IPS-18c (cell line): ENCODE measurements at regions not wholly inside any gene's neighbourhood (a gene's known extent, or its start where the extent isn't known, plus 50 kb on each side); places are given as distances from the start of the nearest gene placed in this dataset.

Source experiments
- H3K4me3 ChIP-seq: 2 replicates; pipeline ENCODE4 v1.7.0; 2013; ENCODE audit warnings: low read depth, mild to moderate bottlenecking, low read length, moderate library complexity; ENCODE audit not compliant: insufficient read depth
- H3K9me3 ChIP-seq: one replicate; pipeline ENCODE4 v1.6.1; 2013; ENCODE audit warnings: mild to moderate bottlenecking, low read length, moderate library complexity; ENCODE audit not compliant: control insufficient read depth, insufficient read depth

DNA sequence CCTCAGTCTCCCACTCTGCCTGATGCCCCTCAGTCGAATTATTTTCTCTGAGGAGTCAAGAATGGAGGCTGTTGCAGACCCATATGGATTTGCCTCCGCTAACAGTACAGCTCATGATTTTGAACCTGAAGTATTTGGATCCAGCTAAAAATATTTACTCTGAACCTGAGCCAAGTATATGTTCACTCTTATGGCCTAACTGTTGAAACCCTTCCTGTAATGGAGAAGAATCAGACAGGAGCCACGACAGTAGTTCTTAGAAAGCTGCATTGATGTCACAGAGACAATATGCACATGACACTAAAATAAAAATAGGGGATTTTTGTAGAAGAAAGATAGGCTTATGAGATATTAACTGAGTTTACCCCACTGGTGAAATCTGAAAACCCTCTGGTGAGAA, 1128.3 kb upstream of the FLRT2 start:
- H3K9me3 ChIP-seq, result no peaks in the 10 kb centered on the region
- no peak overlapping the region for H3K4me3 ChIP-seq

GRCh38 chr14:84403585-84403984, 1126.4 kb upstream of the FLRT2 start:
- no peaks in the 10 kb centered on the region for H3K9me3 ChIP-seq
- no peak overlapping the region for H3K4me3 ChIP-seq

DNA sequence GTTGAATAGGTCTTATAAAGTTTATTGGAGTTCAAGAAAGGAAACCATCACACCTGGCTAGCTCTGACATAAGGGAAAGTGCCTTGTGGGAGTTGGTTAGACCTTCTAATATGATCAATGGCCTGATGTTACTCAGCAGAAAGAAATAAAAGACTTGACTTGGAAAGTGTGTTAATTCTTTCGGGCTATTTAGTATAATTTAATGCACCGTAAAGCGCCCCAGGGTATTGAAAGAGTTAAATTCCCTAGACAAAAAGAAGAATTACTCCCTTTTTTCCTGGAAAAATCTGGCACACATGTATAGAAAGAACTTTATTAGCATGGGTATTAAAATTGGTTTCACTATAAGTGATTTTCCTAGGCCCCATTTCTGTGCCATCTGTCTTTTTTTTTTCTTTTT, 1125.7 kb upstream of the FLRT2 start:
- no peak overlapping the region for H3K4me3 ChIP-seq
- no peaks in the 10 kb centered on the region for H3K9me3 ChIP-seq

GRCh38 chr14:84409435-84409834, 1120.5 kb upstream of the FLRT2 start:
- H3K4me3 ChIP-seq, result no peak overlapping the region
- no peaks in the 10 kb centered on the region for H3K9me3 ChIP-seq

GRCh38 chr14:84410344-84410743, 1119.6 kb upstream of the FLRT2 start:
- no peak overlapping the region for H3K4me3 ChIP-seq
- no peaks in the 10 kb centered on the region for H3K9me3 ChIP-seq

GRCh38 chr14:84420221-84420620, 1109.7 kb upstream of the FLRT2 start:
- Histone ChIP-seq H3K9me3 (no peaks in the 10 kb centered on the region), H3K4me3 (no peak overlapping the region)

DNA sequence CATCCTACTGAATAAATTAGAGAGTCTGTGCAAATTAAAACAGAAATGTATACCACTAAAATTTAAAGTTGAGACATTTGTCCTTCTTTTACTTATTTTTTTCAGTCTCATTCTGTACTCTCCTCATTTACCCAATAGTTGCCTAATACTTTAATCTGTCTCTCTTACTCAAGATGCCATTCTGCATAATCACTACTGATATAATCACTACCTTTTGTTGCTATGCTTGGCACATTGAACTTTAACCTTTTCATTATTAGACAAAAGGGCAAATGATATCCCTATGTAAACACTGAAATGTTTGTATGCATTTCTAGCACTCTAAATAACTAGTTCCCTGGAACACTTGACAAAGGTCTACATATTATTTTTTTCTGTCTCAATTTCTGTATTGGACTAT, 1108.3 kb upstream of the FLRT2 start:
- no peaks in the 10 kb centered on the region for H3K9me3 ChIP-seq
- H3K4me3 ChIP-seq, result no peak overlapping the region

- Histone ChIP-seq H3K9me3 (no peaks in the 10 kb centered on the region), H3K4me3 (no peak overlapping the region)
Measured at GRCh38 chr14:84425968-84426367, 1104.0 kb upstream of the FLRT2 start.

DNA sequence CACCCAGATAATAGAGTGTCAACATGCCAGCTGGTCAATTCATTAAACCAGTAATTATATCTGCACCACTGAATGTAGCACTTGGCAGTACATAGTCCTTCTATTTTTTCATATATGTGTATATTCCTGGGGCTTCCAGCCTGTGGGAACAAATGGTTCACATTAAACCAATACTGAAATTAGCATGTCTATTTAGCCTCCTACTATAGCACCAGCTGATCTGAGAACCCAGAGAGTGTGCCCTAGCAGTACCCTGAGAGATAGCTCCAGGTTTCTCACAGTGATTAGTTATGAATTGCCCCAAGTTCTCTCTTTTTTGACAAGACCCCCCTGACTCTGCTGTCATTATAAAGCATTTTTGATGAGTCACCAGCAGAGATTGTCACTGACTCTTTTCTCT, 1097.3 kb upstream of the FLRT2 start:
- no peaks in the 10 kb centered on the region for H3K9me3 ChIP-seq
- H3K4me3 ChIP-seq, result no peak overlapping the region

- H3K9me3 ChIP-seq, result no peaks in the 10 kb centered on the region
- no peak overlapping the region for H3K4me3 ChIP-seq
Measured at GRCh38 chr14:84433961-84434360, 1096.0 kb upstream of the FLRT2 start.

- no peak overlapping the region for H3K4me3 ChIP-seq
- H3K9me3 ChIP-seq, result no peaks in the 10 kb centered on the region
Measured at GRCh38 chr14:84435820-84436324, 1094.1 kb upstream of the FLRT2 start.

- Histone ChIP-seq H3K4me3 (no peak overlapping the region), H3K9me3 (no peaks in the 10 kb centered on the region)
Measured at GRCh38 chr14:84436528-84436927, 1093.4 kb upstream of the FLRT2 start.

DNA sequence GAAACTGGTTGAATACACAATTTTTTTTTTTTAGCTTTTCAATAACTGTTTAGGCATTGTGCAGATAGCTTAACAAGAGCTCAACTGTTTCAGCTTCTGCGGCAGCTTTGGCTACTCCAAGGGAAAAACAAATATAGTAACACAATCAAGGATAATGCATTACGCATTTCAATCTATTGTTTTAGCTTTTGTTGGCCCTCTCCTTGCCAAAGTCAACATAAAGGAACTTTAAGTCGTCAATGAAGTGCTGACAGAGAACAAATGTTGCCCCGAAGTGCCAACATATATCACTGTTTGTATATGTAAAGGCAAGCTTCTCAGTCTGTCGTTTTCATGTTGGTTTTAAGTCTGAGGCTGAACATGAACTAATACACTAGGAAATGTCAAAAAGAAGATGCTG, 1087.4 kb upstream of the FLRT2 start:
- H3K9me3 ChIP-seq, result no peaks in the 10 kb centered on the region
- H3K4me3 ChIP-seq, result no peak overlapping the region

DNA sequence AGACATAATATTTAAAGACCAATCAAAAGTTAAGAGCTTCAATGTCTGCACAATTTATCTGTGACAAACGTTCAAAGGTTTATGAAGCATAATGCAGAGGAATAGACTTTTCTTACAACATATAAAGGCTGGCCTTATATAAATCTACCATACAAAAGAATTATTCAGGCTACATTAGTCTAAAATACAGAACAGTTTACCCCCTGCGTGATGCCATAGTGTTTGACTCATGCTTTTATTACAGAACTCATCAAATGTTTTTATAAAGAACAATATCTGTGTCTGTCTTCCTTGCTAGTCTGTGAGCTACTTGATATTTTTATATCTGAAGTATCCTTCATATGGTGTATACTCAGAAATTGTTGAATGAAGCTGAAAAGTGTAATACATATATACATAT, 1084.5 kb upstream of the FLRT2 start:
- Histone ChIP-seq H3K9me3 (no peaks in the 10 kb centered on the region), H3K4me3 (no peak overlapping the region)

DNA sequence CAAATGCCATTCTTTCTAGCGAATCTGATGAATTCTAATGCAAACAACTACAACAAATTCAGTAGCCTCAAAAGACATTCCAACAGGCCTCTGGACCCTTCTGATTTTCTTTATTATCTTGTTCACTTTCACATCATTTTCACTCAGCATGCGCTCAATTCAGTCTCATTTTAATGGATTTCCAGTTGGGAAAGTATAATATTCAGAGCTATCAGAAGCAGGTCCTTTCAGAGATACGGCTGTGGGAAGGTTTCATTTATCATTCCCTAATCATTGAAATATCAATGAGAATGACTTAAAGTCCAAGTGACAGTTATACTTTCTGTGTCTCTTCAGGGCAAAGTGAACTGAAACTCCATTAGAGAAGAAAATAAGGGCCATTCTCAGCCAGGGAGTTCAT, 1083.7 kb upstream of the FLRT2 start:
- Histone ChIP-seq H3K4me3 (no peak overlapping the region), H3K9me3 (no peaks in the 10 kb centered on the region)

DNA sequence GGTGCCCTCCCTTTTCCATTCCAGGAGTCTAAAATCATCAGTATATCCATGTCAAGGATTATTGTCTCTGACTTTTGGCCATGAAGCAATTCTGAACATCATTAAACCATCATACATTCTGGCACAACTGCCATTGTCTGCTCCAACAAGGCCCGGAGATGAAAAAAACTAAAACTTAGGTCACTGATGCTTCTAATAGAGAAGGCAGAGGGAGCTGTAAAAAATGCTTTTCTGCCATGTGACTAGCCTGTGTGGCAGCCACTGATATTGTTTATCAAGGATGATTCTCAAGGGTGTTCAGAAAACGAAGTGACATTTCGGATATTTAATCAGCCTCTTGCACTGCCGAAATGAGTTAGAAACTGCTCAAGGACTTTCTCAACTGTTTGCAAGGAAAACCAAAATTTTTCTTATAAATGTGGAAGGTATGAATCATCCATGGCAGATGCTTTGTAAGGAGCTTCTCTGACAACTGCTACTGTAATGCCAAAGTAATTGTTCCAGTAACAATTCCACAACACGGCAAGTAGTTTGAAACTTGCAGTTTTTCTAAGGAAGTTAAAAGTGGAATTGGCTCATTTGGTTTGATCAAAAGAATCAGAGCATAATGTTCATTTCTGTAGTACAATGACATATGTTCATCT, 1076.5 kb upstream of the FLRT2 start:
- Histone ChIP-seq H3K9me3 (no peaks in the 10 kb centered on the region), H3K4me3 (no peak overlapping the region)

DNA sequence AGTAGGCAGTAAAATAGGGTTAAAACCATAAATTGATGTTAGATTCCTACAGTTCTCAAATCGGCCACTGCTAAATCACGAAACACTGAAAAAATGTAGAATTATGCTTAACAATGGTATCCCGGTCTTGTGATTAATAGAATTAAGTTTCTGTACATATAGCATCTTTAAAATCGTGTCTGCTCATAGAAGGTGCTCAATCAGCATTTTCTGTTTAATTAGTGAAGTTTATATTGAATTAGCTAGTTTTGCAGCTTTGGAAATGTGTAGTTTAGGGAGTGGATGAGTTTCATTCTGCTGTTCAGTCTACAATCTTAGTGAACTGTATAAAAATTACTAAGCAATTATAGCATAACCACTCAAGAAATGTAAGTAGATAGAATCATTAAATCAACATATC, 1075.8 kb upstream of the FLRT2 start:
- Histone ChIP-seq H3K9me3 (no peaks in the 10 kb centered on the region), H3K4me3 (no peak overlapping the region)

GRCh38 chr14:84456946-84457345, 1073.0 kb upstream of the FLRT2 start:
- no peaks in the 10 kb centered on the region for H3K9me3 ChIP-seq
- no peak overlapping the region for H3K4me3 ChIP-seq

GRCh38 chr14:84458881-84459280, 1071.1 kb upstream of the FLRT2 start:
- no peak overlapping the region for H3K4me3 ChIP-seq

More at GRCh38 chr14:84458881-84459280, 1071.1 kb upstream of the FLRT2 start:
- no peaks in the 10 kb centered on the region for H3K9me3 ChIP-seq
